HepG2 (cell line): ENCODE measurements at regions not wholly inside any gene's neighbourhood (a gene's known extent, or its start where the extent isn't known, plus 50 kb on each side); places are given as distances from the start of the nearest gene placed in this dataset.

Source experiments
- ATAC-seq: fragments of 200-7000 bp; cut with Tn5 transposase; 3 replicates; pipeline ENCODE4 v1.9.1; 2020; ENCODE audit warnings: mild to moderate bottlenecking, moderate library complexity
- BruUV-seq: library from RNA; stranded (reverse); fragments of 400-500 nt; replicated peaks from 2 replicates; lab custom pipeline; 2021; lab: Mats Ljungman, UMichigan
- CTCF ChIA-PET: fragments of 300-600 bp; formaldehyde crosslinking; extraction: SDS; loops from one replicate; lab custom pipeline; 2021; ENCODE audit warnings: low total read pairs, inconsistent platforms, low intra/inter-chr PET ratio; lab: Yijun Ruan, JAX
- POLR2A ChIA-PET: fragments of 350-600 bp; sonication (Branson Sonifier 250); formaldehyde crosslinking; loops from one replicate; lab custom pipeline; 2020; ENCODE audit warnings: antibody characterized with exemption, inconsistent platforms; lab: Yijun Ruan, JAX
- DNase-seq: peaks from one replicate; pipeline ENCODE4 v3.0.0-alpha.2; 2015; ENCODE audit warnings: low spot score
- FAIRE-seq: peaks from 3 replicates; lab custom pipeline; 2011; peaks lifted over from hg19 to GRCh38; lab: Jason Lieb, UNC
- H2AFZ ChIP-seq: one replicate; pipeline ENCODE4 v1.6.1; 2011; ENCODE audit warnings: low read length, inconsistent platforms
- H3K27ac ChIP-seq: fragments of 300-600 bp; 3 replicates; pipeline ENCODE4 v1.8.0; 2011; ENCODE audit warnings: mixed run types, mild to moderate bottlenecking, mixed read lengths, low read length, inconsistent platforms; ENCODE audit not compliant: insufficient read depth; ENCODE audit errors: extremely low read length
- H3K27me3 ChIP-seq, 2 experiments: fragments of 200-600 bp in 1 of 2; 2 replicates in 1 of 2; 3 replicates in 1 of 2; pipeline versions ENCODE4 v1.6.0 to v1.8.0; 2011; ENCODE audit warnings: low read length in 2 of 2, mild to moderate bottlenecking in 2 of 2, moderate library complexity in 2 of 2, inconsistent platforms in 1 of 2; ENCODE audit not compliant: insufficient read depth in 2 of 2, control insufficient read depth in 1 of 2
- H3K36me3 ChIP-seq, 2 experiments: fragments of 200-600 bp in 1 of 2; replicated peaks in 1 of 2; 2 replicates in 1 of 2; 3 replicates in 1 of 2; pipeline versions ENCODE4 v1.5.1 to v1.8.0; 2011; ENCODE audit warnings: low read length in 2 of 2, inconsistent platforms in 1 of 2; ENCODE audit not compliant: insufficient read depth in 2 of 2, control insufficient read depth in 1 of 2
- H3K4me1 ChIP-seq: 2 replicates; pipeline ENCODE4 v1.5.1; 2012; ENCODE audit warnings: low read length, inconsistent platforms; ENCODE audit not compliant: insufficient read depth
- H3K4me2 ChIP-seq: 2 replicates; pipeline ENCODE4 v1.6.0; 2011; ENCODE audit warnings: low read depth, low read length, inconsistent platforms
- H3K4me3 ChIP-seq, 3 experiments: fragments of 200-600 bp in 1 of 3; sonication (generic), shearing (Covaris generic) in 1 of 3; replicated peaks in 1 of 3; 2 replicates each; pipeline ENCODE4 v1.5.1; 2011 to 2016; ENCODE audit warnings: low read length in 3 of 3, inconsistent platforms in 2 of 3, low read depth in 2 of 3, mild to moderate bottlenecking in 2 of 3, control low read depth in 1 of 3, mixed read lengths in 1 of 3; ENCODE audit not compliant: insufficient read depth in 1 of 3
- H3K79me2 ChIP-seq: one replicate; pipeline ENCODE4 v1.6.1; 2011; ENCODE audit warnings: low read length, inconsistent platforms; ENCODE audit not compliant: insufficient read depth
- H3K9ac ChIP-seq: 2 replicates; pipeline ENCODE4 v1.6.0; 2011; ENCODE audit warnings: mild to moderate bottlenecking, low read depth, low read length, inconsistent platforms; ENCODE audit not compliant: insufficient read depth
- H3K9me3 ChIP-seq: 2 replicates; pipeline ENCODE4 v1.5.1; 2012; ENCODE audit warnings: mild to moderate bottlenecking, low read length
- H4K20me1 ChIP-seq: 2 replicates; pipeline ENCODE4 v1.6.0; 2011; ENCODE audit warnings: inconsistent platforms, mild to moderate bottlenecking, low read length, moderate library complexity; ENCODE audit not compliant: insufficient read depth
- GFI1 ChIP-seq: sonication (generic); formaldehyde crosslinking; IDR thresholded peaks from 2 replicates; pipeline ENCODE4 v1.5.0; 2020; ENCODE audit warnings: missing genetic modification reagents, mild to moderate bottlenecking, borderline replicate concordance
- MAFF ChIP-seq: IDR thresholded peaks from 2 replicates; pipeline ENCODE4 v1.6.1; 2011; ENCODE audit warnings: low read depth, low read length, improper control_type of control experiment
- MAFK ChIP-seq, 2 experiments: IDR thresholded peaks in 1 of 2; conservative IDR thresholded peaks in 1 of 2; 2 replicates each; pipeline ENCODE4 v1.6.1; 2011; ENCODE audit warnings: improper control_type of control experiment in 2 of 2, low read length in 2 of 2
- MEIS1 ChIP-seq: sonication (generic); formaldehyde crosslinking; IDR thresholded peaks from 2 replicates; pipeline ENCODE4 v1.9.0; 2021; ENCODE audit warnings: mild to moderate bottlenecking, missing genetic modification reagents, moderate library complexity, borderline replicate concordance
- POLR2AphosphoS5 ChIP-seq: IDR thresholded peaks from 2 replicates; pipeline ENCODE4 v1.6.1; 2012; ENCODE audit warnings: low read depth, low read length
- SPEN ChIP-seq: sonication (generic); formaldehyde crosslinking; IDR thresholded peaks from 2 replicates; pipeline ENCODE4 v1.5.1; 2020; ENCODE audit warnings: low read depth, mild to moderate bottlenecking, missing genetic modification reagents
- ZNF879 ChIP-seq: sonication (generic); formaldehyde crosslinking; IDR thresholded peaks from 2 replicates; pipeline ENCODE4 v1.8.1; 2023; ENCODE audit warnings: missing genetic modification reagents
- WGBS: methylation state at CpG from one replicate; pipeline ENCODE4 v1.1.6; 2017; ENCODE audit warnings: low lambda C conversion rate; 5-methylcytosine and 5-hydroxymethylcytosine counted together
- in situ Hi-C: cut with HindIII; loops from 2 replicates; pipeline ENCODE4 v1.10.0; 2017; ENCODE audit warnings: low pct_unique_long_range_greater_than_20kb; ENCODE audit not compliant: extremely low pct_ligation_motif_present
- intact Hi-C: fragments of 100-400 bp; cut with micrococcal nuclease; formaldehyde crosslinking; loops from one replicate; pipeline ENCODE4 v1.10.0; 2022; ENCODE audit not compliant: unreplicated experiment
- TF ChIP-seq, protein P1 (sequence below): sonication (generic); formaldehyde crosslinking; IDR thresholded peaks from 2 replicates; pipeline ENCODE4 v1.4.0; 2020; ENCODE audit warnings: missing genetic modification reagents, borderline replicate concordance
- TF ChIP-seq, protein P2 (sequence below): sonication (generic); formaldehyde crosslinking; IDR thresholded peaks from 2 replicates; pipeline ENCODE4 v1.4.0; 2020; ENCODE audit warnings: missing genetic modification reagents, borderline replicate concordance

DNA sequence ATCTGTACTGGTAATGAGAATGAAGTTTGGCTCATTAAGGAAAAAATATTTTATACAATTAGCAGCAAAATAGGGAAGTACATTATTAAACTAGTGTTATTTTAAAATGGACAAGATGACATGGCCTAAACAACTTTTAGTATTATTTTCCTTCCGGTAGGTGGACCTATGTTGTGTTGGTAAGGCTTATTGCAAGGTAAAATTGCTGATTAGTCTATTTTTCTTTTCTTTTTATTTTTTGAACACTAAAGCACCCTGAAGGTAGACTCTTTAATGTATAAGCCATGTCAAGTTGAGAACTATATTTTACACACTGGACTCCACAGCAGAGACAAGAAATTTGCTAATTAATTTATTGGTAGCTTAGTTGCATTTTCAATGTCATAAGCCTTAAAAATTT, 239.5 kb upstream of the POT1 start:
- in situ Hi-C loops: no loop called here
- no peaks in the 10 kb centered on the region for H4K20me1 ChIP-seq
- no peak overlapping the region for H3K27ac ChIP-seq
- H3K36me3 ChIP-seq: no peaks in the 10 kb centered on the region
- H3K4me2 ChIP-seq: no peak overlapping the region
- FAIRE-seq (no peak), DNase-seq (no peak), ATAC-seq (no peak)
- no peaks in the 10 kb centered on the region for H3K27me3 ChIP-seq
- H3K9ac ChIP-seq: no peak overlapping the region
- 46% methylated on average over 1 of the region's 1 CpG for WGBS
- BruUV-seq: no TSS peak
- H3K9me3 ChIP-seq: no peaks in the 10 kb centered on the region
- intact Hi-C loops: no loop called here
- no peaks in the 10 kb centered on the region for H3K4me1 ChIP-seq
- H3K79me2 ChIP-seq: no peaks in the 10 kb centered on the region
- no peak overlapping the region for H2AFZ ChIP-seq
- ChIA-PET CTCF (no interaction called here), POLR2A (no interaction called here)
- TF ChIP-seq ZNF879 (CRISPR knock-in tag): no peak
- TF ChIP-seq MAFK (conservative IDR thresholded peaks at IDR 0.05 in 1 of 2, IDR thresholded peaks at IDR 0.05 in 1 of 2; ENCODE audit: low read length in 2 of 2): peak; percentile 62 to 77
- TF ChIP-seq MAFF: peak; percentile 68
- no peak overlapping the region for H3K4me3 ChIP-seq

DNA sequence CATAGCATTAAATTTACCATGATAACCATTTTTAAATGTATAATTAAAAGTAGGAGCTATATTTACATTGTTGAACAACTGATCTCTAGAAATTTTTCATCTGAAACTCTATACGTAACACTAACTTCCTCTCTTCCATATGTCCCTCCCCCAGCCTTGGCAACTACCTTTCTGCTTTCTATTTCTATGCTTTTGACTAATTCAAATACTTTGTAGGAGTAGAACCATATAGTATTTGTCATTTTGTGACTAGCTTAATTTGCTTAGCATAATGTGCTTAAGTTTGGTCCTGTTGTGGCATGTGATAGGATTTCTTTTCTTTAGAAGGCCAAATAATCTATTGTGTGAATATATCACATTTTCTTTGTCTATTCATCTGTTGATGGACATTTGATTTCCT, 225.3 kb upstream of the POT1 start:
- in situ Hi-C loops (no loop called here), intact Hi-C loops (no loop called here)
- Histone ChIP-seq H3K27ac (no peak overlapping the region), H3K79me2 (no peaks in the 10 kb centered on the region), H3K4me3 (no peak overlapping the region), H3K4me2 (no peak overlapping the region), H3K36me3 (no peaks in the 10 kb centered on the region), H3K9me3 (no peaks in the 10 kb centered on the region), H4K20me1 (no peaks in the 10 kb centered on the region), H2AFZ (no peak overlapping the region), H3K4me1 (no peaks in the 10 kb centered on the region), H3K9ac (no peak overlapping the region), H3K27me3 (no peaks in the 10 kb centered on the region)
- BruUV-seq: no TSS peak
- ChIA-PET POLR2A (no interaction called here), CTCF (no interaction called here)
- ATAC-seq (no peak), DNase-seq (no peak), FAIRE-seq (no peak)
- TF ChIP-seq SPEN (CRISPR knock-in tag): no peak
- TF ChIP-seq, protein P1, sequence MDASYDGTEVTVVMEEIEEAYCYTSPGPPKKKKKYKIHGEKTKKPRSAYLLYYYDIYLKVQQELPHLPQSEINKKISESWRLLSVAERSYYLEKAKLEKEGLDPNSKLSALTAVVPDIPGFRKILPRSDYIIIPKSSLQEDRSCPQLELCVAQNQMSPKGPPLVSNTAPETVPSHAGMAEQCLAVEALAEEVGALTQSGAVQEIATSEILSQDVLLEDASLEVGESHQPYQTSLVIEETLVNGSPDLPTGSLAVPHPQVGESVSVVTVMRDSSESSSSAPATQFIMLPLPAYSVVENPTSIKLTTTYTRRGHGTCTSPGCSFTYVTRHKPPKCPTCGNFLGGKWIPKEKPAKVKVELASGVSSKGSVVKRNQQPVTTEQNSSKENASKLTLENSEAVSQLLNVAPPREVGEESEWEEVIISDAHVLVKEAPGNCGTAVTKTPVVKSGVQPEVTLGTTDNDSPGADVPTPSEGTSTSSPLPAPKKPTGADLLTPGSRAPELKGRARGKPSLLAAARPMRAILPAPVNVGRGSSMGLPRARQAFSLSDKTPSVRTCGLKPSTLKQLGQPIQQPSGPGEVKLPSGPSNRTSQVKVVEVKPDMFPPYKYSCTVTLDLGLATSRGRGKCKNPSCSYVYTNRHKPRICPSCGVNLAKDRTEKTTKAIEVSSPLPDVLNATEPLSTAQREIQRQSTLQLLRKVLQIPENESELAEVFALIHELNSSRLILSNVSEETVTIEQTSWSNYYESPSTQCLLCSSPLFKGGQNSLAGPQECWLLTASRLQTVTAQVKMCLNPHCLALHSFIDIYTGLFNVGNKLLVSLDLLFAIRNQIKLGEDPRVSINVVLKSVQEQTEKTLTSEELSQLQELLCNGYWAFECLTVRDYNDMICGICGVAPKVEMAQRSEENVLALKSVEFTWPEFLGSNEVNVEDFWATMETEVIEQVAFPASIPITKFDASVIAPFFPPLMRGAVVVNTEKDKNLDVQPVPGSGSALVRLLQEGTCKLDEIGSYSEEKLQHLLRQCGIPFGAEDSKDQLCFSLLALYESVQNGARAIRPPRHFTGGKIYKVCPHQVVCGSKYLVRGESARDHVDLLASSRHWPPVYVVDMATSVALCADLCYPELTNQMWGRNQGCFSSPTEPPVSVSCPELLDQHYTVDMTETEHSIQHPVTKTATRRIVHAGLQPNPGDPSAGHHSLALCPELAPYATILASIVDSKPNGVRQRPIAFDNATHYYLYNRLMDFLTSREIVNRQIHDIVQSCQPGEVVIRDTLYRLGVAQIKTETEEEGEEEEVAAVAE (CRISPR knock-in tag): no peak
- TF ChIP-seq GFI1 (CRISPR knock-in tag): no peak
- TF ChIP-seq POLR2AphosphoS5: no peak
- TF ChIP-seq, protein P2, sequence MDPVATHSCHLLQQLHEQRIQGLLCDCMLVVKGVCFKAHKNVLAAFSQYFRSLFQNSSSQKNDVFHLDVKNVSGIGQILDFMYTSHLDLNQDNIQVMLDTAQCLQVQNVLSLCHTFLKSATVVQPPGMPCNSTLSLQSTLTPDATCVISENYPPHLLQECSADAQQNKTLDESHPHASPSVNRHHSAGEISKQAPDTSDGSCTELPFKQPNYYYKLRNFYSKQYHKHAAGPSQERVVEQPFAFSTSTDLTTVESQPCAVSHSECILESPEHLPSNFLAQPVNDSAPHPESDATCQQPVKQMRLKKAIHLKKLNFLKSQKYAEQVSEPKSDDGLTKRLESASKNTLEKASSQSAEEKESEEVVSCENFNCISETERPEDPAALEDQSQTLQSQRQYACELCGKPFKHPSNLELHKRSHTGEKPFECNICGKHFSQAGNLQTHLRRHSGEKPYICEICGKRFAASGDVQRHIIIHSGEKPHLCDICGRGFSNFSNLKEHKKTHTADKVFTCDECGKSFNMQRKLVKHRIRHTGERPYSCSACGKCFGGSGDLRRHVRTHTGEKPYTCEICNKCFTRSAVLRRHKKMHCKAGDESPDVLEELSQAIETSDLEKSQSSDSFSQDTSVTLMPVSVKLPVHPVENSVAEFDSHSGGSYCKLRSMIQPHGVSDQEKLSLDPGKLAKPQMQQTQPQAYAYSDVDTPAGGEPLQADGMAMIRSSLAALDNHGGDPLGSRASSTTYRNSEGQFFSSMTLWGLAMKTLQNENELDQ (CRISPR knock-in tag): no peak
- TF ChIP-seq MEIS1: no peak
- WGBS: 15% methylated on average over 1 of the region's 1 CpG
